Tibial artery (tissue), 4 donors: ENCODE measurements at regions not wholly inside any gene's neighbourhood (a gene's known extent, or its start where the extent isn't known, plus 50 kb on each side); places are given as distances from the start of the nearest gene placed in this dataset.
"Not testable (repeated sequence)": the region's sequence is repeated elsewhere in the genome, so short reads cannot be mapped to it uniquely, and the experiment has no call there.

Experiments used
- DNase-seq, 2 donors: peaks; one replicate each; pipeline ENCODE4 v3.0.0-alpha.2; 2019
- H3K27ac ChIP-seq, 2 donors: fragments of 200-600 bp; sonication (generic) in 1 of 2; 1 replicate in 1 of 2; 2 replicates in 1 of 2; pipeline ENCODE4 v1.5.1; 2018 to 2019; ENCODE audit warnings: mild to moderate bottlenecking in 1 of 2
- H3K27me3 ChIP-seq, 2 donors: fragments of 200-600 bp; sonication (generic) in 1 of 2; one replicate each; pipeline versions ENCODE4 v1.5.1 to v1.6.0; 2016 to 2019
- H3K36me3 ChIP-seq, 3 donors: fragments of 200-600 bp; sonication (generic) in 2 of 3; one replicate each; pipeline ENCODE4 v1.5.1; 2016 to 2019; ENCODE audit warnings: mild to moderate bottlenecking in 2 of 3
- H3K4me1 ChIP-seq, 4 donors: fragments of 200-600 bp; sonication (generic) in 2 of 4; 1 replicate in 3 of 4; 2 replicates in 1 of 4; pipeline ENCODE4 v1.5.1; 2016 to 2019
- H3K4me3 ChIP-seq, 2 donors: fragments of 200-600 bp; sonication (generic) in 1 of 2; 1 replicate in 1 of 2; 2 replicates in 1 of 2; pipeline ENCODE4 v1.5.1; 2018 to 2019; ENCODE audit warnings: mild to moderate bottlenecking in 2 of 2
- H3K9me3 ChIP-seq, 3 donors: fragments of 200-600 bp; sonication (generic) in 1 of 3; one replicate each; pipeline ENCODE4 v1.5.1; 2016 to 2019
- intact Hi-C: fragments of 100-400 bp; cut with DNase I; formaldehyde crosslinking; loops from one replicate; pipeline ENCODE4 v1.15.0; 2023; ENCODE audit warnings: low total_unique reads
- TF ChIP-seq, protein P1 (sequence below), 2 experiments: fragments of 200-600 bp in 1 of 2; fragments of 450-650 bp in 1 of 2; IDR thresholded peaks; one replicate each; pipeline ENCODE4 v1.5.1; 2017 to 2019; ENCODE audit warnings: antibody characterized with exemption in 2 of 2, mild to moderate bottlenecking in 1 of 2, moderate library complexity in 1 of 2

DNA sequence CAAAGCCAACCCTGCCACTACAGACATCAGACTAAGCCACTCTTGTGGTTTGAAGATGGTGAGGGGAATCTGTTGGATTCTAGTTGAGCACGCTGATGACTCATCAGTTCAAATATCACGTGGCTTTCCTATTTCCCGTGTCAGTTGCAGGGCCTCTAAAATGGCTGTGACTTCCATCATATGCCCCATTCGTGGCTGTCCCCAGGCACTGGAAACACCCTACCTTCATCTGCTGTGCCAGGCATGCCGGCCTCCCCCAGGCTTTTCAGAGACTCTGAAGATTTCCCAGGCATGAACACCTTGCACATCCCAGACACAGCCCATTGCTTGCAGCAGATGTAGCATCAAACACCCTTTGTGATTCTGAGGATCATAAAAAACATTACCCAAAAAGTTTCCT lies 659.9 kb downstream of the UQCRFS1 start:
- DNase-seq = no peak
- H3K36me3 ChIP-seq = no peaks in the 10 kb centered on the region
- H3K9me3 ChIP-seq = peaks cover 0 to 3% (median 0%) of the 10 kb centered on the region in 3 donors
- intact Hi-C loops = no loop called here
- H3K27ac ChIP-seq = no peak overlapping the region
- H3K27me3 ChIP-seq = no peaks in the 10 kb centered on the region
- no peaks in the 10 kb centered on the region for H3K4me1 ChIP-seq
- H3K4me3 ChIP-seq = no peak overlapping the region
- TF ChIP-seq, protein P1, sequence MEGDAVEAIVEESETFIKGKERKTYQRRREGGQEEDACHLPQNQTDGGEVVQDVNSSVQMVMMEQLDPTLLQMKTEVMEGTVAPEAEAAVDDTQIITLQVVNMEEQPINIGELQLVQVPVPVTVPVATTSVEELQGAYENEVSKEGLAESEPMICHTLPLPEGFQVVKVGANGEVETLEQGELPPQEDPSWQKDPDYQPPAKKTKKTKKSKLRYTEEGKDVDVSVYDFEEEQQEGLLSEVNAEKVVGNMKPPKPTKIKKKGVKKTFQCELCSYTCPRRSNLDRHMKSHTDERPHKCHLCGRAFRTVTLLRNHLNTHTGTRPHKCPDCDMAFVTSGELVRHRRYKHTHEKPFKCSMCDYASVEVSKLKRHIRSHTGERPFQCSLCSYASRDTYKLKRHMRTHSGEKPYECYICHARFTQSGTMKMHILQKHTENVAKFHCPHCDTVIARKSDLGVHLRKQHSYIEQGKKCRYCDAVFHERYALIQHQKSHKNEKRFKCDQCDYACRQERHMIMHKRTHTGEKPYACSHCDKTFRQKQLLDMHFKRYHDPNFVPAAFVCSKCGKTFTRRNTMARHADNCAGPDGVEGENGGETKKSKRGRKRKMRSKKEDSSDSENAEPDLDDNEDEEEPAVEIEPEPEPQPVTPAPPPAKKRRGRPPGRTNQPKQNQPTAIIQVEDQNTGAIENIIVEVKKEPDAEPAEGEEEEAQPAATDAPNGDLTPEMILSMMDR (IDR thresholded peaks at IDR 0.05) = no peak

- H3K4me3 ChIP-seq = no peak overlapping the region
- no peaks in the 10 kb centered on the region for H3K4me1 ChIP-seq
- no peaks in the 10 kb centered on the region for H3K27me3 ChIP-seq
- no peaks in the 10 kb centered on the region for H3K36me3 ChIP-seq
- TF ChIP-seq, protein P1 (IDR thresholded peaks at IDR 0.05) = no peak
- peaks cover 0 to 3% (median 0%) of the 10 kb centered on the region in 3 donors for H3K9me3 ChIP-seq
- no peak overlapping the region for H3K27ac ChIP-seq
- intact Hi-C loops = no loop called here
- no peak for DNase-seq
Measured at GRCh38 chr19:28549680-28550277, 663.2 kb downstream of the UQCRFS1 start.

DNA sequence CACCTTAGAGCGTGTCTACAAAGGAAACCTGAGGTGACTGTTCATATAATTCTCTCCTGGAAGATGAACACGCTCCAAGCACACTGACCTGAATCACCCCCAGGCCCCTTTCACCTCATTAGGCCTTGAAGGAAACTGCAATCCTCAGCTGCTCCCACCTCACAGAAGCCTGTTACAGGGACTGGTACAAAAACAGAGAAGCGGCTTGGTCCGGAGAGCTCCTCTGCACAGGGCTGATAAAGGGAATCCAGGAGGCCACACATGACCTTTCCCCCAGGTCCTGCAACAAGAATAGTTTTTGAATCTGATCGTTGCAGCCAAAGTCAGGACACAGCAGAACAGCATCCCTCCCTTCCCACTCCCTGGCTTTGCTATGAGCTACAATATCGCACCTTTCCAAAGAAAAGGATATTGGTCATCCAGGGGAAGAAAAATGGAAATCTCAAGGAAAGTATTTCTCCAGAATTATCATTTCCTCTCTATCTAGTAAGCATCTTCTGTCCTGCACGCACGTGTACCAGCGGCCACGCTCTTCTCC lies 666.7 kb downstream of the UQCRFS1 start:
- no peak overlapping the region for H3K4me3 ChIP-seq
- H3K9me3 ChIP-seq = no peaks in the 10 kb centered on the region
- TF ChIP-seq, protein P1 (IDR thresholded peaks at IDR 0.05) = no peak
- H3K36me3 ChIP-seq = no peaks in the 10 kb centered on the region
- no peak for DNase-seq
- no peaks in the 10 kb centered on the region for H3K27me3 ChIP-seq
- H3K4me1 ChIP-seq = no peaks in the 10 kb centered on the region
- intact Hi-C loops = no loop called here
- no peak overlapping the region for H3K27ac ChIP-seq

DNA sequence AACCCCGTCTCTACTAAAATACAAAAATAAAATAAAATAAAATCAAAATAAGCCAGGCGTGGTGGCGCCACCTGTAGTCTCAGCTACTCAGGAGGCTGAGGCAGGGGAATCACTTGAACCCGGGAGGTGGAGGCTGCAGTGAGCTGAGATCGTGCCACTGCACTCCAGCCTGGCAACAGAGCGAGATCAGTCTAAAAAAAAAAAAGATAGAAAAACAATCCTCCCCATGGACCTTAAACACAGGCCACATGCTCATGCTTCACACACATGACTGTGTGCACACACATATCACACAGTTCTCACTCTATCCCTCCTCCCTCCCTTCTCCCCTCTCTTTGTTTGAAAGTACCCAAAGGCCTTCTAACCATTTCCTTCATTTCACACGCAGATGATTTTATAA lies 667.6 kb downstream of the UQCRFS1 start:
- DNase-seq, H3K9me3 ChIP-seq, H3K27me3 ChIP-seq, H3K4me3 ChIP-seq, intact Hi-C loops, H3K4me1 ChIP-seq, H3K27ac ChIP-seq, H3K36me3 ChIP-seq: not testable (repeated sequence)

GRCh38 chr19:28544451-28545261 lies 668.3 kb downstream of the UQCRFS1 start:
- Histone ChIP-seq H3K9me3 (no peaks in the 10 kb centered on the region), H3K4me1 (no peaks in the 10 kb centered on the region), H3K4me3 (no peak overlapping the region), H3K27me3 (no peaks in the 10 kb centered on the region), H3K36me3 (no peaks in the 10 kb centered on the region), H3K27ac (no peak overlapping the region)
- DNase-seq = no peak
- TF ChIP-seq, protein P1 (IDR thresholded peaks at IDR 0.05) = no peak
- intact Hi-C loops = no loop called here

GRCh38 chr19:28543244-28543776 lies 669.6 kb downstream of the UQCRFS1 start:
- Histone ChIP-seq H3K4me1 (no peaks in the 10 kb centered on the region), H3K27me3 (no peaks in the 10 kb centered on the region), H3K4me3 (no peak overlapping the region), H3K27ac (no peak overlapping the region), H3K9me3 (no peaks in the 10 kb centered on the region), H3K36me3 (no peaks in the 10 kb centered on the region)
- intact Hi-C loops = no loop called here
- DNase-seq = no peak
- TF ChIP-seq, protein P1 (IDR thresholded peaks at IDR 0.05) = no peak
